Uterus (tissue), 2 donors: ENCODE measurements at regions not wholly inside any gene's neighbourhood (a gene's known extent, or its start where the extent isn't known, plus 50 kb on each side); places are given as distances from the start of the nearest gene placed in this dataset.

Source experiments
- CTCF ChIP-seq, 4 experiments: fragments of 200-600 bp in 2 of 4; fragments of 450-650 bp in 2 of 4; sonication (generic) in 2 of 4; IDR thresholded peaks; one replicate each; pipeline ENCODE4 v1.5.1; 2016 to 2019; ENCODE audit warnings: antibody characterized with exemption in 4 of 4, mild to moderate bottlenecking in 2 of 4, moderate library complexity in 1 of 4
- POLR2A ChIP-seq, 2 donors: fragments of 450-650 bp; IDR thresholded peaks; one replicate each; pipeline ENCODE4 v1.6.1; 2016; ENCODE audit warnings: antibody characterized with exemption in 2 of 2, mild to moderate bottlenecking in 1 of 2, moderate library complexity in 1 of 2

- no peak for TF ChIP-seq CTCF (IDR thresholded peaks at IDR 0.05)
- no peak for TF ChIP-seq POLR2A (IDR thresholded peaks at IDR 0.05)
Measured at GRCh38 chrX:80229626-80230025, 190.6 kb upstream of the TENT5D start.
